Mammary epithelial cell (primary cell): ENCODE measurements at regions not wholly inside any gene's neighbourhood (a gene's known extent, or its start where the extent isn't known, plus 50 kb on each side); places are given as distances from the start of the nearest gene placed in this dataset.

Source experiments
- CTCF ChIP-seq, 2 donors: IDR thresholded peaks in 1 of 2; conservative IDR thresholded peaks in 1 of 2; 2 replicates each; pipeline ENCODE4 v1.5.1; 2011 to 2012; ENCODE audit warnings: inconsistent platforms in 2 of 2, low read length in 2 of 2, mild to moderate bottlenecking in 2 of 2, control low read depth in 1 of 2, low read depth in 1 of 2; ENCODE audit not compliant: insufficient read depth in 1 of 2; ENCODE audit errors: extremely low read depth in 1 of 2
- EZH2 ChIP-seq: IDR thresholded peaks from 2 replicates; pipeline ENCODE4 v1.6.1; 2012; ENCODE audit warnings: low read length, inconsistent platforms, borderline replicate concordance

- TF ChIP-seq CTCF (conservative IDR thresholded peaks at IDR 0.05 in 1 of 2, IDR thresholded peaks at IDR 0.05 in 1 of 2; ENCODE audit: extremely low read depth in 1 of 2, insufficient read depth in 1 of 2, low read depth in 1 of 2, low read length in 2 of 2) (no peak), EZH2 (no peak)
Measured at GRCh38 chr7:39896840-39897239, 53.2 kb upstream of the CDK13 start.
